AG04449 (cell line): ENCODE measurements at regions not wholly inside any gene's neighbourhood (a gene's known extent, or its start where the extent isn't known, plus 50 kb on each side); places are given as distances from the start of the nearest gene placed in this dataset.

Experiments used
- CTCF ChIA-PET: fragments of 350-600 bp; formaldehyde crosslinking; extraction: SDS; loops from one replicate; lab custom pipeline; 2021; ENCODE audit warnings: antibody characterized with exemption; lab: Yijun Ruan, JAX
- POLR2A ChIA-PET: fragments of 400-600, 350-600 bp; formaldehyde crosslinking; extraction: SDS; loops from one replicate; lab custom pipeline; 2020; ENCODE audit warnings: antibody characterized with exemption, inconsistent platforms; lab: Yijun Ruan, JAX
- DNase-seq: peaks from one replicate; pipeline ENCODE4 v3.0.0-alpha.2; 2010; ENCODE audit warnings: low read depth, low spot score
- H3K4me3 ChIP-seq: 2 replicates; pipeline ENCODE4 v1.5.1; 2011; ENCODE audit warnings: low read depth, mild to moderate bottlenecking, control low read depth, low read length
- CTCF ChIP-seq: IDR thresholded peaks from one replicate; pipeline ENCODE4 v1.5.1; 2011; ENCODE audit warnings: mild to moderate bottlenecking, moderate library complexity, low read length, control low read depth, inconsistent platforms; ENCODE audit not compliant: insufficient read depth; ENCODE audit errors: missing control alignments

GRCh38 chrX:144253356-144253755 is 369.5 kb downstream of the UBE2NL start:
- H3K4me3 ChIP-seq = no peak overlapping the region
- ChIA-PET POLR2A (no interaction called here), CTCF (no interaction called here)
- TF ChIP-seq CTCF = no peak
- DNase-seq = no peak

GRCh38 chrX:144259054-144259453 is 375.2 kb downstream of the UBE2NL start:
- no peak overlapping the region for H3K4me3 ChIP-seq
- no peak for TF ChIP-seq CTCF
- DNase-seq = no peak
- CTCF ChIA-PET = no interaction called here
- POLR2A ChIA-PET = no interaction called here

DNA sequence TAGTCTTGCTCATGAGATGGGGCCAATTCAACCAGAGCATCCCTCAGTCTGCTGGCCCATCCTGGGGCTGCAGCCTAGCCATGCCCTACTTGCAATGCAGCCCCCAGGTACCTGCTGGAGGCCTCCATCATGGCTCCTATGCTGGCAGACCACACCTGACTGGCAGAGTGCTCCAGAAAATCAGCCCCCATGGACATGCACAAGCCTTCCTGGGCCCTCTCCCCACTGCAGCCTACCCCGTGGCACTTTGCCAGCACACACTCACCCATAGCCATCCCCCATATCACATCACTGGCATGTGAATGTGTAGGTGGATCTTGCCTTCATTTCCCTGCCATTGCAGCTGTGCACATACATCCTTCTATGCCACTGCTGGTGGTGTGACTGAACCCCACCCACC is 381.8 kb downstream of the UBE2NL start:
- no peak overlapping the region for H3K4me3 ChIP-seq
- no peak for DNase-seq
- CTCF ChIA-PET = no interaction called here
- no peak for TF ChIP-seq CTCF
- POLR2A ChIA-PET = no interaction called here

DNA sequence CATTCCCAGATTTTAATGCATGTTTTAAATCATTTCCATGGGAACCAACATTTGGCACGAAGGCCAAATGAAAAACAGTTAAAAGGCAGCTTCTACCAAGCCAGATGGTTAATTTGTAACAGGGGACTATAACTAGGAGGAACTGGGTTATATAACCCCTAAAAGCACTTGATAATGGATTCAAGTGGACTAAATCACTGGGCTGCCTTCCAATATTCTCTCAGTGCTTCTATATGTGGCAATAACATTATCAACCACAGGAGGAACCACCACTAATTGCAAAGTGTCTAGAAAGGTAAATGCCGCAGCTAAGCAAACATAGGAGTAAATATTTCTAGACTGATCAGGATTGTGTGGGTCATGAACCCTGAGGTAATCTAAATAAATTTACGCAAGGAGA is 391.5 kb downstream of the UBE2NL start:
- DNase-seq = no peak
- ChIA-PET CTCF (no interaction called here), POLR2A (no interaction called here)
- TF ChIP-seq CTCF = no peak
- no peak overlapping the region for H3K4me3 ChIP-seq

GRCh38 chrX:144275843-144276242 is 392.0 kb downstream of the UBE2NL start:
- no peak for TF ChIP-seq CTCF
- CTCF ChIA-PET = no interaction called here
- no peak overlapping the region for H3K4me3 ChIP-seq
- no peak for DNase-seq
- POLR2A ChIA-PET = no interaction called here

DNA sequence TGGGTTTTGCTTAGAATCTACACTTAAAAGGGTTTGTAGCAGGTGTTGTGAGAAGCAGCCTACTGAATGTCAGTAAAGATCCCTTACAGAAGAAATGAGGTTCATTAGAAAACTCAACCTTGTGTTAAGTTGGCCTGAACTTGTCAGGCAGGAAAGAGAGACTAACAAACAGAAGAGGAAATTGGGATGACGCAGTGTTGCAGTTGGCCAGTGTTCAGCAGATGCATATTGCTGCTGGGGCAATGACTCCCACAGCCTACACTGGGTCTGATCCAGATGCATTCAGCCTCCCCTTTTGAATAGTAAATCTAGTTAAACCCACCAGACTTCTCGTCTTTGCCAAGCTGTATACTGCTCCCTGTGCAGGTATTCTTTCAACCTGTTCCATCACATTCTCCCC is 409.4 kb downstream of the UBE2NL start:
- POLR2A ChIA-PET = no interaction called here
- no peak overlapping the region for H3K4me3 ChIP-seq
- CTCF ChIA-PET = no interaction called here
- no peak for DNase-seq
- no peak for TF ChIP-seq CTCF
